Ovary (tissue), 7 donors: ENCODE measurements at regions not wholly inside any gene's neighbourhood (a gene's known extent, or its start where the extent isn't known, plus 50 kb on each side); places are given as distances from the start of the nearest gene placed in this dataset.

Experiments used
- DNase-seq, 5 donors: peaks; one replicate each; pipeline ENCODE4 v3.0.0-alpha.2; 2019 to 2020
- H3K27ac ChIP-seq, 2 donors: fragments of 200-600 bp; one replicate each; pipeline versions ENCODE4 v1.5.1 to v1.8.0; 2019 to 2022
- H3K27me3 ChIP-seq: fragments of 200-600 bp; one replicate; pipeline ENCODE4 v1.8.0; 2022
- H3K36me3 ChIP-seq: fragments of 200-600 bp; sonication (generic); one replicate; pipeline ENCODE4 v1.5.1; 2019
- H3K4me1 ChIP-seq: one replicate; pipeline ENCODE4 v1.8.1; 2013; ENCODE audit warnings: mild to moderate bottlenecking, moderate library complexity; ENCODE audit not compliant: insufficient read depth
- H3K4me3 ChIP-seq: fragments of 200-600 bp; sonication (generic); one replicate; pipeline ENCODE4 v1.5.1; 2017
- H3K9me3 ChIP-seq, 2 donors: fragments of 200-600 bp in 1 of 2; sonication (generic) in 1 of 2; one replicate each; pipeline versions ENCODE4 v1.5.1 to v1.8.1; 2013 to 2019; ENCODE audit warnings: mild to moderate bottlenecking in 1 of 2, moderate library complexity in 1 of 2
- EP300 ChIP-seq: sonication (generic); formaldehyde crosslinking; IDR thresholded peaks from one replicate; pipeline ENCODE4 v1.6.1; 2017; ENCODE audit warnings: antibody characterized with exemption
- POLR2A ChIP-seq: fragments of 450-650 bp; IDR thresholded peaks from one replicate; pipeline ENCODE4 v1.6.1; 2017; ENCODE audit warnings: antibody characterized with exemption, mild to moderate bottlenecking, moderate library complexity
- WGBS, 3 donors: extraction: QIAGEN DNeasy Blood & Tissue Kit in 1 of 3; methylation state at CpG; one replicate each; pipeline versions ENCODE4 v1.1.5 to v1.1.7; 2013 to 2017; 5-methylcytosine and 5-hydroxymethylcytosine counted together
- intact Hi-C, 4 donors: fragments of 100-400 bp; cut with DNase I; formaldehyde crosslinking; loops; one replicate each; pipeline versions ENCODE4 v1.11.0 to v1.15.1; 2022 to 2023
- TF ChIP-seq, protein P1 (sequence below), 3 donors: fragments of 450-650 bp in 2 of 3; fragments of 200-600 bp in 1 of 3; IDR thresholded peaks; one replicate each; pipeline versions ENCODE4 v1.5.1 to v1.8.0; 2016 to 2022; ENCODE audit warnings: antibody characterized with exemption in 3 of 3, mild to moderate bottlenecking in 1 of 3
- donor health status: DM: no; HTN: no; CAD: no; lungs with moderate emphysema.
- donor health status: DM: no; HTN: no; CAD: no.
- donor health status: Bipolar disorder and iron deficiency.
- donor health status: DM: no; HTN: no; CAD: no.
- donor health status: DM: yes; HTN: yes; CAD: no.

DNA sequence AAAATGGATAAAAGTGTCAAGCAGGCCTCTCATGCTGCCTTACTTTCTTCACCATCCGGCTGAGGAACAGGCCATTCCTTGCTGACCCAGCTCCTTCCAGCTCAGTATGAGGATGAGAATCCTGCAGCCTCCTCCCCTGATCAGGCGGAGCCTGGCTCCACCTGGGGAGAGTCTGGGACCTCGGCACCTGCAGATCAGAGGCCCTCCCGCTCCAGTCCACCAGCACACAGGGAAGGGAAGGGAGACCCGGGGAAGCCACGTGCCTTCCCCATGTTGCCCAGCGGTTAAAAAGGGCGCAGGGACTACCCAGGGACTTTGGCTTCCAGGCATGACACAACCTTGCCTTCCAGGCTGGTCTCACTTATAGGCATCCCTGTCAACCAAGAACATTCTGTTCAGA is 172.0 kb downstream of the NDUFA10 start:
- no peaks in the 10 kb centered on the region for H3K9me3 ChIP-seq
- H3K36me3 ChIP-seq, result no peaks in the 10 kb centered on the region
- TF ChIP-seq EP300, result no peak
- TF ChIP-seq POLR2A, result no peak
- TF ChIP-seq, protein P1, sequence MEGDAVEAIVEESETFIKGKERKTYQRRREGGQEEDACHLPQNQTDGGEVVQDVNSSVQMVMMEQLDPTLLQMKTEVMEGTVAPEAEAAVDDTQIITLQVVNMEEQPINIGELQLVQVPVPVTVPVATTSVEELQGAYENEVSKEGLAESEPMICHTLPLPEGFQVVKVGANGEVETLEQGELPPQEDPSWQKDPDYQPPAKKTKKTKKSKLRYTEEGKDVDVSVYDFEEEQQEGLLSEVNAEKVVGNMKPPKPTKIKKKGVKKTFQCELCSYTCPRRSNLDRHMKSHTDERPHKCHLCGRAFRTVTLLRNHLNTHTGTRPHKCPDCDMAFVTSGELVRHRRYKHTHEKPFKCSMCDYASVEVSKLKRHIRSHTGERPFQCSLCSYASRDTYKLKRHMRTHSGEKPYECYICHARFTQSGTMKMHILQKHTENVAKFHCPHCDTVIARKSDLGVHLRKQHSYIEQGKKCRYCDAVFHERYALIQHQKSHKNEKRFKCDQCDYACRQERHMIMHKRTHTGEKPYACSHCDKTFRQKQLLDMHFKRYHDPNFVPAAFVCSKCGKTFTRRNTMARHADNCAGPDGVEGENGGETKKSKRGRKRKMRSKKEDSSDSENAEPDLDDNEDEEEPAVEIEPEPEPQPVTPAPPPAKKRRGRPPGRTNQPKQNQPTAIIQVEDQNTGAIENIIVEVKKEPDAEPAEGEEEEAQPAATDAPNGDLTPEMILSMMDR (IDR thresholded peaks at IDR 0.05), result no peak
- 90 to 93% (median 92%) methylated on average over 8 of the region's 8 CpGs for WGBS, 3 donors
- peaks cover 2% of the 10 kb centered on the region for H3K4me1 ChIP-seq
- no peak overlapping the region for H3K4me3 ChIP-seq
- no peak for DNase-seq
- H3K27ac ChIP-seq, result no peak overlapping the region
- intact Hi-C loops, result no loop called here
- H3K27me3 ChIP-seq, result no peaks in the 10 kb centered on the region

DNA sequence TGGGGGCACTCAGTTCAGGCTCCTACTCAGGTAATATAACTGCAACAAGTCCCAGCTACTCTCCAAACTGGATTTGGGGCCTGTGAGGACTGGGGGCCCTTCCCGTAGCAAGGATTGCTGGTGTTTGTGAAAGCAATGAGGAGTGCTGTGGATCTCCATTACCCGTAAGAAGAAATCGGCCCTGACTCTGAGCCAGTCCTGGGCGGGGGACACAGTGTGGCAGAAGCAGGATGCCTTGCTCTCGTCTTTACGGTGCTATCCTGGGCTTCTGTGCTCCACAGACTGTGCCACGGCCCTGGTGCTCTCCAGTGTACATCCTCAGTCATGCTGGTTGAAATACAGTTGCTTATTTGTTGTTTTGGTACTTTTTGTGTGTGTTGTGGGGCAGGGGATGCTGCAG is 172.9 kb downstream of the NDUFA10 start:
- no peak for DNase-seq
- no peaks in the 10 kb centered on the region for H3K9me3 ChIP-seq
- no peak overlapping the region for H3K27ac ChIP-seq
- intact Hi-C loops, result no loop called here
- H3K4me3 ChIP-seq, result no peak overlapping the region
- H3K27me3 ChIP-seq, result no peaks in the 10 kb centered on the region
- H3K4me1 ChIP-seq, result peaks cover 2% of the 10 kb centered on the region
- WGBS, 3 donors, result 86 to 93% (median 89%) methylated on average over 7 of the region's 7 CpGs
- H3K36me3 ChIP-seq, result no peaks in the 10 kb centered on the region
- TF ChIP-seq, protein P1 (IDR thresholded peaks at IDR 0.05), result no peak
- no peak for TF ChIP-seq EP300
- no peak for TF ChIP-seq POLR2A

DNA sequence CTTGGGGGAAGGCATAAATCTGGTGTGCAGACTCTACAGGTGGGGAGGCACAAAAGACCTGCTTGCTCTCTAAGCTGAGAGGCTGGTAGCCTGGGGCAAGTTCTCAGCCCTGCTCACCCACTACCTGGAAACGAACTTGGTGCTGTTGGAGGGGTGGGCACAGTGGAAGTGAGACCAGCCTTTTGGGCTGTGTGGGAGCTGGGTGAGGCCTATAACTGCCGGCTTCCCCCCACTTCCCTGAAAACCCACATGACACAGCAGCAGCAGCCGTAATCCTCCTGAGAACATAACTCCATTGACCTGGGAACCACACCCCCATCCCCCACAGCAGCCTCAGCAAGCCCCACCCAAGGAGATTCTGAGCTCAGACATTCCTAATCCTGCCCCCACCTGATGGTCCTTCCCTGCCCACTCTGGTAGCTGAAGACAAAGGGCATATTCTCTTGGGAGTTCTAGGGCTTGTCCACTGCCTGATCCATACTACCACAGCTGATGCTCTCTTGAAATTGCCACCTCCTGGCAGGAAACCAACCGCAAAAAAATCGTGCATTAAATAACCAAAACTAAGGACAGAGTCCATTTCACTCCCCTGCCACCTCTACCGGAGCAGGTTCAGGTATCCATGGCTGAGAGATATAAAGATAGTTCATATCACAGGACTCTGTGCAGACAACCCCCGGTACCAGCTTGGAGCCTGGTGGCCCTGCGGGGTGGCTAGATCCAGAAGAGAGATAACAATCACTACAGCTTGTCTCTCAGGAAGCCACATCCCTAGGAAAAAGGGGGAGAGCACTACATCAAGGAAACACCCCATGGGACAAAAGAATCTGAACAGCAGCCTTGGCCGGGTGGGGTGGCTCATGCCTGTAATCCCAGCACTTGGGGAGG is 178.1 kb downstream of the NDUFA10 start:
- intact Hi-C loops, result no loop called here
- DNase-seq, result no peak
- H3K4me3 ChIP-seq, result no peak overlapping the region
- H3K36me3 ChIP-seq, result no peaks in the 10 kb centered on the region
- H3K27ac ChIP-seq, result no peak overlapping the region
- H3K4me1 ChIP-seq, result no peaks in the 10 kb centered on the region
- TF ChIP-seq, protein P1 (IDR thresholded peaks at IDR 0.05), result no peak
- no peak for TF ChIP-seq POLR2A
- no peak for TF ChIP-seq EP300
- H3K27me3 ChIP-seq, result no peaks in the 10 kb centered on the region
- H3K9me3 ChIP-seq, result no peaks in the 10 kb centered on the region
- WGBS, 3 donors, result 81 to 86% (median 82%) methylated on average over 9 of the region's 9 CpGs

DNA sequence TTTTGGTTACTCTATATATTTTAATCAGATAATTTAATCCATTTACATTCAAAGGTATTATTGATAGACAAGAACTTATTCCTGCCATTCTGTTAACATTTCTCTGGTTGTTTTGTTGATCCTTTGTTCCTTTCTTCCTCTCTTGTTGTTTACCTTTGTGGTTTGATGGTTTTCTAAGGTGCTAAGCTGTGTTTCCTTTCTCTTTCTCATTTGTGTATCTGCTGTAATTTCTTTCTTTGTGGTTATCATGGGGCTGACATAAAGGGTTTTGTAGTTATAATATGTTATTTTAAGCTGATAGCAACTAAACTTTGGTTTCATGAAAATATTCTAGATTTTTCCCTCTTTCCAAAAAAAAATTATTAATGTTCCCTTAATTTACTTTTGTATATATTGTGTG is 179.2 kb downstream of the NDUFA10 start:
- Histone ChIP-seq H3K27ac (no peak overlapping the region), H3K9me3 (no peaks in the 10 kb centered on the region), H3K36me3 (no peaks in the 10 kb centered on the region), H3K4me3 (no peak overlapping the region), H3K4me1 (no peaks in the 10 kb centered on the region), H3K27me3 (no peaks in the 10 kb centered on the region)
- no peak for TF ChIP-seq EP300
- DNase-seq, result no peak
- intact Hi-C loops, result no loop called here

DNA sequence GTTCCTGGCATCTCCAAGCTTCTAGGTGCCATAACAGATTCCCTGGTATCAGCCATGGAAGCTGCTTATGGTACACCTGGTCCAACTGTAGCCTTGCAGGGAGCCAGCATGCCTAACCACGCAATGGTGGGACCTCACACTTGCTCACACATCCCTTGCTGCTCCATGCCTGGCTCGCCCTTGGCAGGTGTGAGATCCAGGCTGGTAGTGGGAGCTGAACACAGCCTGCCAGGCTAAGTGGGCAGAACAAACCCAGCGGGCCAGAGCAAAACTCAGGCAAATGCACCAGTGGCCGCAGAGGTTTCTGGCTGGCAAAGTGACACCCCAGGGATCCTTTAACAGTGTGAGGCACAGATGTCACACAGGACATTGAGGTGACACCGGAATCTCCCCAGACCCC is 185.8 kb downstream of the NDUFA10 start:
- Histone ChIP-seq H3K36me3 (no peaks in the 10 kb centered on the region), H3K9me3 (no peaks in the 10 kb centered on the region), H3K27me3 (no peaks in the 10 kb centered on the region), H3K4me3 (no peak overlapping the region), H3K27ac (no peak overlapping the region), H3K4me1 (no peaks in the 10 kb centered on the region)
- no peak for TF ChIP-seq EP300
- TF ChIP-seq, protein P1 (IDR thresholded peaks at IDR 0.05), result no peak
- no peak for TF ChIP-seq POLR2A
- WGBS, 3 donors, result 66 to 91% (median 77%) methylated on average over 4 to 5 of the region's 5 CpGs
- DNase-seq, result peak in 1 of 5 donors; percentile 1
- intact Hi-C loops, result no loop called here
